ENCODE measurements at regions not wholly inside any gene's neighbourhood (a gene's known extent, or its start where the extent isn't known, plus 50 kb on each side); places are given as distances from the start of the nearest gene placed in this dataset.

DNA sequence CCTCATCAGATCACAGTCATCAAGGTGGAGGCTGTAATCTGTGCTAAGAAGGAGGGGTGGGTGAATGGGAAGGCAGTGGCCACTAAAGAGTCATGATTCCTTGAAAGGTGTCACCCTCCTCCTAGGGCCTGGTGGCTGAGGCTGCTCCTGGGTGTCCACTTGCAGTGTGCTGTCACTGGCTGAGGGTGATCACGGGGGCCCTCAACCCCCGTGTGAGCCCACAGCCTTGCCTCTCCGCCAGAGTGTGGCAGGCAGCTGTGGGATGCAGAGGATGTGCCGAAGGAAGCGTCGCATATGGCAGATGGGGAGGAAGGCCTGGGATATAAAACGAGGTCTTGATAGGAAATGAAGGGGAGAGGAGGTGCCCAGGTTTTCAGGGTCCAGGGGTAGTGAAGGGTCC lies 476.5 kb downstream of the PTPRU start:
- no peaks in the 10 kb centered on the region for H3K9me3 ChIP-seq
- intact Hi-C loops (cut with DNase I, micrococcal nuclease), result no loop called here
- ATAC-seq (no peak), DNase-seq (no peak)
- TF ChIP-seq, protein P1, sequence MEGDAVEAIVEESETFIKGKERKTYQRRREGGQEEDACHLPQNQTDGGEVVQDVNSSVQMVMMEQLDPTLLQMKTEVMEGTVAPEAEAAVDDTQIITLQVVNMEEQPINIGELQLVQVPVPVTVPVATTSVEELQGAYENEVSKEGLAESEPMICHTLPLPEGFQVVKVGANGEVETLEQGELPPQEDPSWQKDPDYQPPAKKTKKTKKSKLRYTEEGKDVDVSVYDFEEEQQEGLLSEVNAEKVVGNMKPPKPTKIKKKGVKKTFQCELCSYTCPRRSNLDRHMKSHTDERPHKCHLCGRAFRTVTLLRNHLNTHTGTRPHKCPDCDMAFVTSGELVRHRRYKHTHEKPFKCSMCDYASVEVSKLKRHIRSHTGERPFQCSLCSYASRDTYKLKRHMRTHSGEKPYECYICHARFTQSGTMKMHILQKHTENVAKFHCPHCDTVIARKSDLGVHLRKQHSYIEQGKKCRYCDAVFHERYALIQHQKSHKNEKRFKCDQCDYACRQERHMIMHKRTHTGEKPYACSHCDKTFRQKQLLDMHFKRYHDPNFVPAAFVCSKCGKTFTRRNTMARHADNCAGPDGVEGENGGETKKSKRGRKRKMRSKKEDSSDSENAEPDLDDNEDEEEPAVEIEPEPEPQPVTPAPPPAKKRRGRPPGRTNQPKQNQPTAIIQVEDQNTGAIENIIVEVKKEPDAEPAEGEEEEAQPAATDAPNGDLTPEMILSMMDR (IDR thresholded peaks at IDR 0.05), result no peak
- H3K4me3 ChIP-seq, result no peak overlapping the region
- no peaks in the 10 kb centered on the region for H3K4me1 ChIP-seq (ENCODE audit: low read depth)
- no peaks in the 10 kb centered on the region for H3K36me3 ChIP-seq (ENCODE audit: low read depth)

DNA sequence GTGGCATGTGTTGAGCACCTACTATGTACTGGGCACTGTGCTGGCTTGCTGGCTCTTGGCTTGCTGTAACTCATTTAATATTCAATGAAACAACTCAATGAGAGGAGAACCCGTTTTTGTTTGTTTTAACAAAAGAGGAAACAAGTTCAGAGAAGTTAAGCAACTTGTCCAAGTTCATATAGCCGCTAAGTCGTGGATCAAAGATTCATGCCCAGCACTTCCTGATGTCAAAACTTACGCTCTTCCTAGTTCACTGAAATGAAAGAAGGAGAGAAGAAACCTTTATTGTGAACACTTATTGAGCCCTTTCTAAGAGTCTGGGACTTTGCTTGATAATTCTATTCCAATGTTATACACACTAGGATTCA lies 475.9 kb downstream of the PTPRU start:
- TF ChIP-seq, protein P1 (IDR thresholded peaks at IDR 0.05), result no peak
- no peak for DNase-seq
- Histone ChIP-seq H3K36me3 (ENCODE audit: low read depth) (no peaks in the 10 kb centered on the region), H3K4me3 (no peak overlapping the region), H3K4me1 (ENCODE audit: low read depth) (no peaks in the 10 kb centered on the region), H3K9me3 (no peaks in the 10 kb centered on the region)
- intact Hi-C loops (cut with DNase I, micrococcal nuclease), result no loop called here
- no peak for ATAC-seq

DNA sequence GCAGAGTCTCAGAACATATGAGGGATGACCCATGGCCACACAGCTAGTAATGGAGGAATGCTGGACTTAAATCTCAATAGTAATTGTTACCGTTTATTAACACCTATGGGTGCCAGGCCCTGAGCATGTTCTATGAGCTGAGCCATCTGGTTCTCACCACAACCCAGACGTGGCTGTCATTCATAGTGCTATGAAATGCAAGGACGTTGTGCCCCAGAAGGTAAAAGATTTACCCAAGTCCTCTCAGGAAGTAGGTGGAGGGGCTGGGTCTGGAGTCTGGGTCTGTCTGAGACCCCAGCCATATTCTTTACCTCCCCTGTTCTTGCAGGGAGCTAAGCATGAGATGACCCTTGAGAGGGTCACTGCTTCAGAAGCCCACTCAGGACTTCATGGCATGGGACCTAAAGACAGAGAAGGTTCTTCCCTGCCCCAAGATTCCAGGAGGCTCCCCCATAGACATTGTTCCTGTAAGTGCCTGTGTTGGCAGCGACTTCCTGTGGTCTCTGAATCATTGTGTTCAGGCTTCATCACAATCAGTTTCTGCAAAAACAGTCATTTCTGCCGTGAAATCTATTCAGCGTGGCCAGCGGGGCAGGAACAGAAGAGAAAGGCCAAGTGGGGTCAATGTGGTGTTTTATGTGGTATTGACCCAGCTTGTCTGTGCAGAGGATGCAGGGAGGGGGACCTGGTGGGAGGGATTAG lies 475.4 kb downstream of the PTPRU start:
- TF ChIP-seq, protein P1 (IDR thresholded peaks at IDR 0.05), result no peak
- Histone ChIP-seq H3K4me3 (no peak overlapping the region), H3K9me3 (no peaks in the 10 kb centered on the region), H3K36me3 (ENCODE audit: low read depth) (no peaks in the 10 kb centered on the region), H3K4me1 (ENCODE audit: low read depth) (no peaks in the 10 kb centered on the region)
- no peak for ATAC-seq
- intact Hi-C loops (cut with DNase I, micrococcal nuclease), result no loop called here
- DNase-seq, result no peak

DNA sequence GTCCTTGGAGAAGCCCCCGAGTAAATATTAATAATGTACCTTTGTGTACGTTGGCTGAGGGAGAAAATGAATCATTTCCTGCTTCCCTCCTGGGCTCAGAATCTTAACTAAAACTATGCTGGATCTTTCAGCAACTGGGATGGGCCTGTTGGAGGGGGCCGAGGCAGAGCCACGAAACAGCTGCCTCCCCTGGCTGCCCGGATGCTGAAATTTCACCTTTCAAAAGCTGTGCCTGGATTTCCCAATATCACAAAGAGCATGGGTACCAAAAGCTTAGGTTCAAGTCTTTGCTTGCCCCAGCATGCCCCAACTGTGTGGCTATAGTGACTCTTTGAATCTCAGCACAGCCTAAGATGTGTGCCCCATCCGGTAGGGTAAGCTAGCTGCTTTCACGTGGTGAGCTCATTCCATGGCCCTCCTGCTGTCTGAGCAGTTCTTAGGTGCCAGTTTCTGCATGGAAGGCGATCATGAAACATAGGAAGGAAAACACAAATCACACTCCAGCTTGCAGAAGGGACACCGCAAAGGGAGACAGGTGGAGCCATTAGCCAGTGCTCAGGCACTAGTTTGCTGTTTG lies 473.5 kb downstream of the PTPRU start:
- H3K36me3 ChIP-seq (ENCODE audit: low read depth), result no peaks in the 10 kb centered on the region
- H3K9me3 ChIP-seq, result no peaks in the 10 kb centered on the region
- TF ChIP-seq, protein P1 (IDR thresholded peaks at IDR 0.05), result no peak
- H3K4me1 ChIP-seq (ENCODE audit: low read depth), result no peaks in the 10 kb centered on the region
- intact Hi-C loops (cut with DNase I, micrococcal nuclease), result no loop called here
- ATAC-seq (no peak), DNase-seq (no peak)
- H3K4me3 ChIP-seq, result no peak overlapping the region

DNA sequence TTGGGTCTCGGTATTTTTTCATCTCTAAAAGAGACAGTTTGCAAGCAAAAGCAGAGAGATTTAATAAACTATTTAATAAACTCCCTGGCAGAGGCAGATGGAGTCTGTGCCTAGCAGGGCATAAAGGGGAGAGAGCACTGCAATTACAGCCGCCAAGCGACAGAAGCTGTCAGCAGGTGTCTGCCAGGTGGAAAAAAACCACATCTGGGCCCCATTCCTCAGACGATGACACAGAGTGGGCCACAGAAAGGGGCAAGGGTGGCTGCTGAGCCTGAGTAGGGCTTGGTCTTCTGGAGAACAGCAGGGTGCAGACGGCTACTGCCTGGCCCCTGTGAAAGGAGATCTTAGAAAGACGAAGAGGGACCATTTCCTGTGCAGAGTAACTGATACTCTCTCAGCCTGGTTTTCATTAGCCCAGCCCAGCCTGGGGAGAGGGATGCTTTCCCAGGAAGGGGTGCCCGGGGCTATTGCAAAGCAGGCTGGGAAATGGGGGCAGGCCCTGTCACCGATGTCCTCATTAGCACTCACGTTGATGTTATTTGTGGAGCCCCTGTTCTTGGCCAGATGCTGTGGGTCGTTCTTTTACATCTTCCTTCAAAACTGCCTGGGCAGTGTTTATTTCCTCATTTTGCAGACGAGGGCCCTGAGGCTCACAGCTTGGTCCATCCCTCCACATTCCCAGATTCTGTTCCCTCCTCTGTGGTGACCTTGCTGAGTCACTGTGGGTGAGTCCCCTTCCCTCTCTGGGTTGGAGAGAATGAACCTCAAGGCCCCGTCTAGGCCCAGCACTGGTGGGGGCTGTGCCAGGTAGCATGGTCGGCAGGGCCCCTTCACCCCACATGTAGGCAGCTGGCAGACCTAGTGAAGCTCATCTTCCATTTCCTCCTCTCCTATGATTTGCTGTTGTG lies 472.7 kb downstream of the PTPRU start:
- DNase-seq (no peak), ATAC-seq (no peak)
- intact Hi-C loops (cut with DNase I, micrococcal nuclease), result no loop called here
- H3K36me3 ChIP-seq (ENCODE audit: low read depth), result no peaks in the 10 kb centered on the region
- no peak overlapping the region for H3K4me3 ChIP-seq
- no peaks in the 10 kb centered on the region for H3K9me3 ChIP-seq
- no peaks in the 10 kb centered on the region for H3K4me1 ChIP-seq (ENCODE audit: low read depth)
- TF ChIP-seq, protein P1 (IDR thresholded peaks at IDR 0.05), result no peak

Measured in mucosa of descending colon (tissue), 3 donors.